ENCODE measurements at regions not wholly inside any gene's neighbourhood (a gene's known extent, or its start where the extent isn't known, plus 50 kb on each side); places are given as distances from the start of the nearest gene placed in this dataset.

GRCh38 chr13:107275945-107276614, 708.1 kb upstream of the ARGLU1 start:
- TF ChIP-seq, protein P1, sequence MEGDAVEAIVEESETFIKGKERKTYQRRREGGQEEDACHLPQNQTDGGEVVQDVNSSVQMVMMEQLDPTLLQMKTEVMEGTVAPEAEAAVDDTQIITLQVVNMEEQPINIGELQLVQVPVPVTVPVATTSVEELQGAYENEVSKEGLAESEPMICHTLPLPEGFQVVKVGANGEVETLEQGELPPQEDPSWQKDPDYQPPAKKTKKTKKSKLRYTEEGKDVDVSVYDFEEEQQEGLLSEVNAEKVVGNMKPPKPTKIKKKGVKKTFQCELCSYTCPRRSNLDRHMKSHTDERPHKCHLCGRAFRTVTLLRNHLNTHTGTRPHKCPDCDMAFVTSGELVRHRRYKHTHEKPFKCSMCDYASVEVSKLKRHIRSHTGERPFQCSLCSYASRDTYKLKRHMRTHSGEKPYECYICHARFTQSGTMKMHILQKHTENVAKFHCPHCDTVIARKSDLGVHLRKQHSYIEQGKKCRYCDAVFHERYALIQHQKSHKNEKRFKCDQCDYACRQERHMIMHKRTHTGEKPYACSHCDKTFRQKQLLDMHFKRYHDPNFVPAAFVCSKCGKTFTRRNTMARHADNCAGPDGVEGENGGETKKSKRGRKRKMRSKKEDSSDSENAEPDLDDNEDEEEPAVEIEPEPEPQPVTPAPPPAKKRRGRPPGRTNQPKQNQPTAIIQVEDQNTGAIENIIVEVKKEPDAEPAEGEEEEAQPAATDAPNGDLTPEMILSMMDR (IDR thresholded peaks at IDR 0.05 in 2 of 3, conservative IDR thresholded peaks at IDR 0.05 in 1 of 3; ENCODE audit: borderline replicate concordance in 1 of 3, insufficient read depth in 1 of 3, low read depth in 2 of 3, low read length in 2 of 3), result no peak
- TF ChIP-seq MAX (IDR thresholded peaks at IDR 0.05) (no peak), SIN3A (IDR thresholded peaks at IDR 0.05; ENCODE audit: low read depth) (no peak), EZH2phosphoT487 (IDR thresholded peaks at IDR 0.05; ENCODE audit: borderline replicate concordance) (no peak), EZH2 (IDR thresholded peaks at IDR 0.05) (no peak), POLR2A (IDR thresholded peaks at IDR 0.05; ENCODE audit: borderline replicate concordance, extremely low read depth, insufficient read depth, insufficient read length) (no peak), POLR2AphosphoS5 (IDR thresholded peaks at IDR 0.05; ENCODE audit: low read depth, low read length) (no peak), CEBPB (IDR thresholded peaks at IDR 0.05; ENCODE audit: low read depth) (no peak)
- TF ChIP-seq, protein P2, sequence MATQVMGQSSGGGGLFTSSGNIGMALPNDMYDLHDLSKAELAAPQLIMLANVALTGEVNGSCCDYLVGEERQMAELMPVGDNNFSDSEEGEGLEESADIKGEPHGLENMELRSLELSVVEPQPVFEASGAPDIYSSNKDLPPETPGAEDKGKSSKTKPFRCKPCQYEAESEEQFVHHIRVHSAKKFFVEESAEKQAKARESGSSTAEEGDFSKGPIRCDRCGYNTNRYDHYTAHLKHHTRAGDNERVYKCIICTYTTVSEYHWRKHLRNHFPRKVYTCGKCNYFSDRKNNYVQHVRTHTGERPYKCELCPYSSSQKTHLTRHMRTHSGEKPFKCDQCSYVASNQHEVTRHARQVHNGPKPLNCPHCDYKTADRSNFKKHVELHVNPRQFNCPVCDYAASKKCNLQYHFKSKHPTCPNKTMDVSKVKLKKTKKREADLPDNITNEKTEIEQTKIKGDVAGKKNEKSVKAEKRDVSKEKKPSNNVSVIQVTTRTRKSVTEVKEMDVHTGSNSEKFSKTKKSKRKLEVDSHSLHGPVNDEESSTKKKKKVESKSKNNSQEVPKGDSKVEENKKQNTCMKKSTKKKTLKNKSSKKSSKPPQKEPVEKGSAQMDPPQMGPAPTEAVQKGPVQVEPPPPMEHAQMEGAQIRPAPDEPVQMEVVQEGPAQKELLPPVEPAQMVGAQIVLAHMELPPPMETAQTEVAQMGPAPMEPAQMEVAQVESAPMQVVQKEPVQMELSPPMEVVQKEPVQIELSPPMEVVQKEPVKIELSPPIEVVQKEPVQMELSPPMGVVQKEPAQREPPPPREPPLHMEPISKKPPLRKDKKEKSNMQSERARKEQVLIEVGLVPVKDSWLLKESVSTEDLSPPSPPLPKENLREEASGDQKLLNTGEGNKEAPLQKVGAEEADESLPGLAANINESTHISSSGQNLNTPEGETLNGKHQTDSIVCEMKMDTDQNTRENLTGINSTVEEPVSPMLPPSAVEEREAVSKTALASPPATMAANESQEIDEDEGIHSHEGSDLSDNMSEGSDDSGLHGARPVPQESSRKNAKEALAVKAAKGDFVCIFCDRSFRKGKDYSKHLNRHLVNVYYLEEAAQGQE (IDR thresholded peaks at IDR 0.05; ENCODE audit: low read depth), result no peak
